K562 (cell line): ENCODE measurements at regions not wholly inside any gene's neighbourhood (a gene's known extent, or its start where the extent isn't known, plus 50 kb on each side); places are given as distances from the start of the nearest gene placed in this dataset.
A peak's percentile ranks its signal among the peaks of the same experiment; 100 is the strongest.

Experiments
- IRF2 ChIP-seq: sonication (generic); formaldehyde crosslinking; IDR thresholded peaks from 2 replicates; pipeline ENCODE4 v1.8.1; 2022; ENCODE audit warnings: mild to moderate bottlenecking, missing genetic modification reagents
- L3MBTL2 ChIP-seq: fragments of 450-650 bp; IDR thresholded peaks from 2 replicates; pipeline ENCODE4 v1.6.1; 2016; ENCODE audit warnings: mild to moderate bottlenecking, moderate library complexity
- TAF15 ChIP-seq: fragments of 200-400 bp; formaldehyde crosslinking; IDR thresholded peaks from 2 replicates; pipeline ENCODE4 v1.6.1; 2017; ENCODE audit warnings: mild to moderate bottlenecking, low read depth, low read length, moderate library complexity
- TARDBP ChIP-seq: fragments of 450-650 bp; IDR thresholded peaks from 2 replicates; pipeline ENCODE4 v1.6.1; 2016
- TCF7 ChIP-seq: sonication (generic); IDR thresholded peaks from 2 replicates; pipeline ENCODE4 v1.6.1; 2016; ENCODE audit warnings: antibody characterized with exemption, borderline replicate concordance
- ZNF57 ChIP-seq: fragments of 450-650 bp; formaldehyde crosslinking; IDR thresholded peaks from 2 replicates; pipeline ENCODE4 v1.4.0; 2020; ENCODE audit warnings: mild to moderate bottlenecking, moderate library complexity
- TF ChIP-seq, protein P1 (sequence below): fragments of 450-650 bp; formaldehyde crosslinking; conservative IDR thresholded peaks from 2 replicates; pipeline ENCODE4 v1.4.0; 2022; ENCODE audit warnings: mild to moderate bottlenecking, missing genetic modification characterization
- TF ChIP-seq, protein P2 (sequence below): fragments of 250-450 bp; sonication (Bioruptor Pico); IDR thresholded peaks from 2 replicates; pipeline ENCODE4 v1.5.0; 2020; ENCODE audit warnings: mild to moderate bottlenecking, borderline replicate concordance
- TF ChIP-seq, protein P3 (sequence below): sonication (generic); formaldehyde crosslinking; IDR thresholded peaks from 2 replicates; pipeline ENCODE4 v1.4.0; 2020; ENCODE audit warnings: mild to moderate bottlenecking, missing genetic modification reagents
- TF ChIP-seq, protein P4 (sequence below): sonication (generic); formaldehyde crosslinking; IDR thresholded peaks from 2 replicates; pipeline ENCODE4 v1.5.0; 2020; ENCODE audit warnings: missing genetic modification reagents
- TF ChIP-seq, protein P5 (sequence below), 2 experiments: IDR thresholded peaks; 2 replicates each; pipeline ENCODE4 v1.6.1; 2012; ENCODE audit warnings: improper control_type of control experiment in 2 of 2, low read depth in 2 of 2, low read length in 2 of 2, borderline replicate concordance in 1 of 2

DNA sequence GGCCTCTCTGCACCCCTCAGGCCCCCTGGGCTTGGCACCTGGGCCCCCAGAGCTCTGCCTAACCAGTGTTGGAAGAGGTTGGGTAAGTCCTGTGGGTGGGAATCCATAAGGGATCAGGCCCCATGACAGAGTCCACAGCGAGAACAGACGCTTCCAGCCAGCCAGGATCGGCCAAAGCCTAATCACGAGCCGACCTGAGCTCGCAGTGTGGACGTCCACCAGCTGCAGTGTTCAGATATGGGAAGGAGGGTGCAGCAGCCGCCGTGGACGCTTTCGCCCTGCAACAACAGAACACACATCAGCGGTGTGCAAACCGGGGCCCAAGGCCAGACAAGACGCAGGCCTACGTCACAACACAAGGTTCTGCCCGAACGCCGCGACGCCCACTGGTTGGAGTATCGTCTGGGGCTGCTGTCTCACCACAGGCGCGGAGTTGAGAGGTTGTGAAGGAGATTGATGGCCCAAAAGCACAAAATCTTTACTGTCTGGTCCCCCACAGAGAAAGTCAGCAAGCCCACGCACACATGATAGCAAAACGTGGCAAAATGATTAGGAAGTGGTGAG, 102.1 kb downstream of the FOXL3 start (continued):
- TF ChIP-seq, protein P1, sequence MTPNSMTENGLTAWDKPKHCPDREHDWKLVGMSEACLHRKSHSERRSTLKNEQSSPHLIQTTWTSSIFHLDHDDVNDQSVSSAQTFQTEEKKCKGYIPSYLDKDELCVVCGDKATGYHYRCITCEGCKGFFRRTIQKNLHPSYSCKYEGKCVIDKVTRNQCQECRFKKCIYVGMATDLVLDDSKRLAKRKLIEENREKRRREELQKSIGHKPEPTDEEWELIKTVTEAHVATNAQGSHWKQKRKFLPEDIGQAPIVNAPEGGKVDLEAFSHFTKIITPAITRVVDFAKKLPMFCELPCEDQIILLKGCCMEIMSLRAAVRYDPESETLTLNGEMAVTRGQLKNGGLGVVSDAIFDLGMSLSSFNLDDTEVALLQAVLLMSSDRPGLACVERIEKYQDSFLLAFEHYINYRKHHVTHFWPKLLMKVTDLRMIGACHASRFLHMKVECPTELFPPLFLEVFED (CRISPR knock-in tag) = no peak
- TF ChIP-seq ZNF57 (CRISPR knock-in tag) (no peak), L3MBTL2 (peak; percentile 71), TAF15 (no peak), TCF7 (no peak), TARDBP (no peak), IRF2 (CRISPR knock-in tag) (no peak)
- TF ChIP-seq, protein P2, sequence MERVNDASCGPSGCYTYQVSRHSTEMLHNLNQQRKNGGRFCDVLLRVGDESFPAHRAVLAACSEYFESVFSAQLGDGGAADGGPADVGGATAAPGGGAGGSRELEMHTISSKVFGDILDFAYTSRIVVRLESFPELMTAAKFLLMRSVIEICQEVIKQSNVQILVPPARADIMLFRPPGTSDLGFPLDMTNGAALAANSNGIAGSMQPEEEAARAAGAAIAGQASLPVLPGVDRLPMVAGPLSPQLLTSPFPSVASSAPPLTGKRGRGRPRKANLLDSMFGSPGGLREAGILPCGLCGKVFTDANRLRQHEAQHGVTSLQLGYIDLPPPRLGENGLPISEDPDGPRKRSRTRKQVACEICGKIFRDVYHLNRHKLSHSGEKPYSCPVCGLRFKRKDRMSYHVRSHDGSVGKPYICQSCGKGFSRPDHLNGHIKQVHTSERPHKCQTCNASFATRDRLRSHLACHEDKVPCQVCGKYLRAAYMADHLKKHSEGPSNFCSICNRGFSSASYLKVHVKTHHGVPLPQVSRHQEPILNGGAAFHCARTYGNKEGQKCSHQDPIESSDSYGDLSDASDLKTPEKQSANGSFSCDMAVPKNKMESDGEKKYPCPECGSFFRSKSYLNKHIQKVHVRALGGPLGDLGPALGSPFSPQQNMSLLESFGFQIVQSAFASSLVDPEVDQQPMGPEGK (CRISPR knock-in tag) = no peak
- TF ChIP-seq, protein P3, sequence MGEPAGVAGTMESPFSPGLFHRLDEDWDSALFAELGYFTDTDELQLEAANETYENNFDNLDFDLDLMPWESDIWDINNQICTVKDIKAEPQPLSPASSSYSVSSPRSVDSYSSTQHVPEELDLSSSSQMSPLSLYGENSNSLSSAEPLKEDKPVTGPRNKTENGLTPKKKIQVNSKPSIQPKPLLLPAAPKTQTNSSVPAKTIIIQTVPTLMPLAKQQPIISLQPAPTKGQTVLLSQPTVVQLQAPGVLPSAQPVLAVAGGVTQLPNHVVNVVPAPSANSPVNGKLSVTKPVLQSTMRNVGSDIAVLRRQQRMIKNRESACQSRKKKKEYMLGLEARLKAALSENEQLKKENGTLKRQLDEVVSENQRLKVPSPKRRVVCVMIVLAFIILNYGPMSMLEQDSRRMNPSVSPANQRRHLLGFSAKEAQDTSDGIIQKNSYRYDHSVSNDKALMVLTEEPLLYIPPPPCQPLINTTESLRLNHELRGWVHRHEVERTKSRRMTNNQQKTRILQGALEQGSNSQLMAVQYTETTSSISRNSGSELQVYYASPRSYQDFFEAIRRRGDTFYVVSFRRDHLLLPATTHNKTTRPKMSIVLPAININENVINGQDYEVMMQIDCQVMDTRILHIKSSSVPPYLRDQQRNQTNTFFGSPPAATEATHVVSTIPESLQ (CRISPR knock-in tag) = no peak
- TF ChIP-seq, protein P4, sequence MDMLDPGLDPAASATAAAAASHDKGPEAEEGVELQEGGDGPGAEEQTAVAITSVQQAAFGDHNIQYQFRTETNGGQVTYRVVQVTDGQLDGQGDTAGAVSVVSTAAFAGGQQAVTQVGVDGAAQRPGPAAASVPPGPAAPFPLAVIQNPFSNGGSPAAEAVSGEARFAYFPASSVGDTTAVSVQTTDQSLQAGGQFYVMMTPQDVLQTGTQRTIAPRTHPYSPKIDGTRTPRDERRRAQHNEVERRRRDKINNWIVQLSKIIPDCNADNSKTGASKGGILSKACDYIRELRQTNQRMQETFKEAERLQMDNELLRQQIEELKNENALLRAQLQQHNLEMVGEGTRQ (CRISPR knock-in tag) = no peak
- TF ChIP-seq, protein P5, sequence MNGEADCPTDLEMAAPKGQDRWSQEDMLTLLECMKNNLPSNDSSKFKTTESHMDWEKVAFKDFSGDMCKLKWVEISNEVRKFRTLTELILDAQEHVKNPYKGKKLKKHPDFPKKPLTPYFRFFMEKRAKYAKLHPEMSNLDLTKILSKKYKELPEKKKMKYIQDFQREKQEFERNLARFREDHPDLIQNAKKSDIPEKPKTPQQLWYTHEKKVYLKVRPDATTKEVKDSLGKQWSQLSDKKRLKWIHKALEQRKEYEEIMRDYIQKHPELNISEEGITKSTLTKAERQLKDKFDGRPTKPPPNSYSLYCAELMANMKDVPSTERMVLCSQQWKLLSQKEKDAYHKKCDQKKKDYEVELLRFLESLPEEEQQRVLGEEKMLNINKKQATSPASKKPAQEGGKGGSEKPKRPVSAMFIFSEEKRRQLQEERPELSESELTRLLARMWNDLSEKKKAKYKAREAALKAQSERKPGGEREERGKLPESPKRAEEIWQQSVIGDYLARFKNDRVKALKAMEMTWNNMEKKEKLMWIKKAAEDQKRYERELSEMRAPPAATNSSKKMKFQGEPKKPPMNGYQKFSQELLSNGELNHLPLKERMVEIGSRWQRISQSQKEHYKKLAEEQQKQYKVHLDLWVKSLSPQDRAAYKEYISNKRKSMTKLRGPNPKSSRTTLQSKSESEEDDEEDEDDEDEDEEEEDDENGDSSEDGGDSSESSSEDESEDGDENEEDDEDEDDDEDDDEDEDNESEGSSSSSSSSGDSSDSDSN (IDR thresholded peaks at IDR 0.05; ENCODE audit: borderline replicate concordance in 1 of 2, low read depth in 2 of 2, low read length in 2 of 2) = 0 out of 4 replicates have a peak, but pooled peaks of 1 of the 2 experiments have one; percentile 26
